ENCODE measurements at regions not wholly inside any gene's neighbourhood (a gene's known extent, or its start where the extent isn't known, plus 50 kb on each side); places are given as distances from the start of the nearest gene placed in this dataset.
A peak's percentile ranks its signal among the peaks of the same experiment; 100 is the strongest.

- no peak for DNase-seq
Measured at GRCh38 chr15:25557926-25558325, 119.1 kb upstream of the UBE3A start.

- DNase-seq = no peak
Measured at GRCh38 chr15:25556136-25556535, 117.3 kb upstream of the UBE3A start.

GRCh38 chr15:25554640-25555039 is 115.8 kb upstream of the UBE3A start:
- no peak for DNase-seq

GRCh38 chr15:25548600-25548999 is 109.8 kb upstream of the UBE3A start:
- no peak for DNase-seq

- DNase-seq = no peak
Measured at GRCh38 chr15:25545889-25546288, 107.1 kb upstream of the UBE3A start.

GRCh38 chr15:25545017-25545416 is 106.2 kb upstream of the UBE3A start:
- peak in 1 of 2 donors; percentile 17 for DNase-seq

GRCh38 chr15:25544076-25544475 is 105.3 kb upstream of the UBE3A start:
- no peak for DNase-seq

GRCh38 chr15:25543196-25543595 is 104.4 kb upstream of the UBE3A start:
- DNase-seq = peak; percentile 57 to 59

GRCh38 chr15:25541228-25541627 is 102.4 kb upstream of the UBE3A start:
- no peak for DNase-seq

- no peak for DNase-seq
Measured at GRCh38 chr15:25536801-25537611, 98.2 kb upstream of the UBE3A start.

- no peak for DNase-seq
Measured at GRCh38 chr15:25535866-25536265, 97.0 kb upstream of the UBE3A start.

GRCh38 chr15:25534293-25534692 is 95.5 kb upstream of the UBE3A start:
- no peak for DNase-seq

- no peak for DNase-seq
Measured at GRCh38 chr15:25532269-25533140, 93.7 kb upstream of the UBE3A start.

- no peak for DNase-seq
Measured at GRCh38 chr15:25529774-25530173, 91.0 kb upstream of the UBE3A start.

GRCh38 chr15:25527118-25527517 is 88.3 kb upstream of the UBE3A start:
- no peak for DNase-seq

GRCh38 chr15:25525741-25526140 is 86.9 kb upstream of the UBE3A start:
- DNase-seq = no peak

- DNase-seq = no peak
Measured at GRCh38 chr15:25515633-25516032, 76.8 kb upstream of the UBE3A start.

GRCh38 chr15:25514522-25514921 is 75.7 kb upstream of the UBE3A start:
- DNase-seq = no peak

GRCh38 chr15:25512957-25513356 is 74.1 kb upstream of the UBE3A start:
- DNase-seq = no peak

- DNase-seq = no peak
Measured at GRCh38 chr15:25510146-25510545, 71.3 kb upstream of the UBE3A start.

- no peak for DNase-seq
Measured at GRCh38 chr15:25509703-25510102, 70.9 kb upstream of the UBE3A start.

GRCh38 chr15:25508369-25509002 is 69.7 kb upstream of the UBE3A start:
- peak in 1 of 2 donors; percentile 13 for DNase-seq

- peak in 1 of 2 donors; percentile 31 for DNase-seq
Measured at GRCh38 chr15:25504307-25504706, 65.5 kb upstream of the UBE3A start.
